DMS53 (cell line): ENCODE measurements at regions not wholly inside any gene's neighbourhood (a gene's known extent, or its start where the extent isn't known, plus 50 kb on each side); places are given as distances from the start of the nearest gene placed in this dataset.
A peak's percentile ranks its signal among the peaks of the same experiment; 100 is the strongest.
"Not testable (repeated sequence)": the region's sequence is repeated elsewhere in the genome, so short reads cannot be mapped to it uniquely, and the experiment has no call there.

Experiments
- DNase-seq: peaks from one replicate; lab custom pipeline; 2025; lab: John Stamatoyannopoulos, UW

GRCh38 chr5:25764733-25765132 lies 1120.0 kb upstream of the CDH10 start:
- DNase-seq = no peak

GRCh38 chr5:25763781-25764180 lies 1119.0 kb upstream of the CDH10 start:
- DNase-seq = no peak

DNA sequence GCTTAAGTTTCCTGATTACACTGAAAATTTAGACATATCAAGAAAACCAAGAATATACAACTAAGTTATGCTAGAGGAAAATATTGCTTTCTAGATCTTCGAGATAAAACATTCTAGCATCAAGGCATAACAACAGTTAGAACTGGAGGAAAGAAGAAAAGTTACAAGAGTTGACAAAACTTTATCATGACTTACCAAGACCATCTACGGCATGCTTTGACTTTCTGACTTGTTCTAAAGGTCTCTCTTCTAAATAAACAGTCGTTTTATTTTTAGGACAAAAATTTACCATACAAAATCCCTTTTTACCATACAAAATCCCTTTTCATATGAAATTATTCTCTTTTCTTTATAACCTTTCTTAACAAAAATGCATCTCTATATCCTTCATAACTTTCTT lies 1110.1 kb upstream of the CDH10 start:
- peak; percentile 50 for DNase-seq

DNA sequence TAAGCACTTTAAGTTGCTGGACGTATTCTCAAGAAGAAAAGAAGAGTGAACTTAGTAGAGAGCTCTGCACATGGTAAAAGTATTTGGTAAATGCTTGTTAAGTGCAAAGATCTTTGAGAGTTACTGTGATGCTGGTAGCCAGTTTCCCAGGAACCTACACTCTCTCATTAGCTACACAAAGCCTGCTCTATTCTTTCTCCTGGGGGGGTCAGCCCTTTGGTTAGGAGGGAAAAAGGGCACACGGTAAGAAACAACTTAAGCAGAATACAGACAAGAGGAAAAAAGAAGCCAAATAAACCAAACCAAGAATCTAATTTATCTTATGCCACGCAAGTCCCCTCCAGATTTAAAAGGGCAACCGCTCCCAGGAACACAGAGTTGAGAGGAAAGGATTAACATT lies 1100.1 kb upstream of the CDH10 start:
- no peak for DNase-seq

DNA sequence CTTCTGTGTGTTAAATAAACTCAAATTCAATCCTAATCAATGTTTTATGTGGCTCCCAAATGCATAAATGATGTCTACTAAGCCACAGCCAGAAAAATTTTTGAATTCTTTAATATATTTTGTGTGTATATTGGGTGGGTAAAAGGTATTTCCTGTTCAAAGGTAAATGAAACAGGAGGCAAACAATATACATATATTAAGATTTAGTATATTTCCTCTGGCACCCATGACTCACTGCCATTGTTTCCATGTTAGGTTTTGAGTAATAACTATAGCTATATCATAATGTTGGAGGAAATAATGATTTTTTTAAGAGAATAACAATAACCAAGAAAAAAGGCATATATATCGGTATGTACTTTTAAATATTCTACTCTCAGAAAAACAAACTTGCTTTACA lies 1071.9 kb upstream of the CDH10 start:
- no peak for DNase-seq

DNA sequence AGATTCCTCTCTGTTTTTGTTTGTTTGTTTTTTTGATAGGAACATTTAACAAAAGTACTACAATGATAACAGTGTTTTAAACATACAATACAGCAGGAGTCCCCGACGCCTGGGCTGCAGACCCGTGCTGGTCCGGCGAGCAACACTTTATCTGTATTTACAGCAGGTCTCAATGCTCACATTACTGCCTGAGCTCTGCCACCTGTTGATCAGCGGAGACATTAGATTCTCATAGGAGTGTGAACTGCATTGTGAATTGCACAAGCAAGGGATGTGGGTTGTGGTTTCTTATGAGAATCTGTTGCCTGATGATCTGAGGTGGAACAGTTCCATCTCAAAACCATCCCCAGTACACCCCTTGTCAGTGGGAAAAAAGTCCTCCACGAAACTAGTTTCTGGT lies 1068.5 kb upstream of the CDH10 start:
- peak; percentile 14 for DNase-seq

DNA sequence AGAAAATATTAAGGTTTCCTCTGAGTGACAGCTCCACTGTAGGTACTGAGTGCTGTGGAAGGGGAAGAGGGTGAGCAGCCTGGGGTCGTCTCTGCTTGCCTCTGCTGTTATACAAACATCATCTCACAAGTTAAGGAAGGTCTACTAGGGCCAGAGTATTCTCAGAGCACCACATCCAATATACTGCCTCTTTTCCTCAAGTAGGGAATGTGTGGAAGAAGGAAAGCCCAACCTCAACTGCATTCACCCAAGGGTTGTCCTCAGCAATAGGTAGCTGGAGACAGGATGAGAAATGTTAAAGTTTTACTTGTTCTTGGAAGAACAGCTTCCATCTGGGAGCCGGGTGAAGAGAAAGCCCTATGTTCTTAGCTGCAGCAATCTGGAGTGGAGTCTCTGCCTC lies 1062.3 kb upstream of the CDH10 start:
- no peak for DNase-seq

DNA sequence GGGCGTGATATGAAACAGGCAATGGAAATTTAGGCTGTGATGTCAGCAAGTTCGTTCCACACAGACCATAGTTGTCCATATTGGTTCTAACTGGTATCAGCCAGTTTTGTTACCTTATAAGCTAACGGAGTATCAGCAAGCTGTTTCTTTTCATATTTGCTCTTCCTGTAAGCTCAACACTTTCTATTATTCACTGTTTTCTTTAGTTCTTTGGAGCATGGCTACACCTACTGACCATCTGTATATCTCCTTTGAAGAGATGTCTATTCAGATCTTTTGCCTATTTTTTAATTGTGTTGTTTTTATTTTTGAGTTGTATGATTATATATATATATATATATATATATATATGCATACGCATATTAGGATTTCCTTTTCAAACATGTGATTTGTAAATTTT lies 1057.2 kb upstream of the CDH10 start:
- peak; percentile 44 for DNase-seq

DNA sequence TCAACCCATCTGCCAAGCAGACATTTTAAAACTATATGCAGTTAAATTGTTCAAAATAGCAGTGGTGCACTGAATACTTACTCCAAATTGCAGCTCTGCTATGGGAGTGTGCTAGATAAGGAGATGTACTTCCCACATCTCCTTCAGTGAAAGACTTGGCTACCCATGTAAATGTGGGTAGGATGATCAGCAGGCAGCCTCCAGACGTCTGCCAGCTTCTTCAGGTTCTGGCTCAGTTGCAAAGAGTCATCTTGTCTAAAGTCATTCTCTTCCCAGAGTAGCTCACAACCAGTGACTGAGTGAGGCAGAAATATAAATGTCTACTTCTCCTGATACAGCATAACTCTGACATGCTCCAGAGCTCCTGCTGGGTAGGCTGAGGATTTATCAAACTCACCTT lies 1050.0 kb upstream of the CDH10 start:
- no peak for DNase-seq

- DNase-seq = no peak
These were observed 1043.4 kb upstream of the CDH10 start for GRCh38 chr5:25688156-25688555.

- no peak for DNase-seq
These were observed 1025.0 kb upstream of the CDH10 start for GRCh38 chr5:25669645-25670401.

DNA sequence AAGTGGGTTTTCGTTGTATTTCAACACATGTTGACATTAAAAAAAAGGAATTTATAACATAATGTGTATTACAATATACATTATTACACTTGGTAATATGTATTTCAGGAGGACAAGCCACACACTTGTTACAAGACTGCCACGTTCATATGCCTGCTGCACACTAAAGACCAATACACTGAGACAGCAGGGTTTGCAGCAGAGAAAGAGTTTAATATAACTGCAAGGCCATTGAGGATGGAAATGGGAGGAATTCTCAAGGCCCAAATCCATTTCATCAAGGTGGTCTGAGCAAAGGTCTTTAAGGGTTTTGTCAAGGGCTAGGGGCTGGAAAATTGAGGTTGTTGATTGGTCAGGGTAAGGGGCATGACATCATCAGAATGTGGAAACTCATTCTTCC lies 1017.8 kb upstream of the CDH10 start:
- DNase-seq = peak; percentile 15

GRCh38 chr5:25650316-25650715 lies 1005.5 kb upstream of the CDH10 start:
- DNase-seq = not testable (repeated sequence)

GRCh38 chr5:25649628-25650265 lies 1005.0 kb upstream of the CDH10 start:
- DNase-seq = no peak

- DNase-seq = no peak
These were observed 1001.9 kb upstream of the CDH10 start for GRCh38 chr5:25646421-25647341.

DNA sequence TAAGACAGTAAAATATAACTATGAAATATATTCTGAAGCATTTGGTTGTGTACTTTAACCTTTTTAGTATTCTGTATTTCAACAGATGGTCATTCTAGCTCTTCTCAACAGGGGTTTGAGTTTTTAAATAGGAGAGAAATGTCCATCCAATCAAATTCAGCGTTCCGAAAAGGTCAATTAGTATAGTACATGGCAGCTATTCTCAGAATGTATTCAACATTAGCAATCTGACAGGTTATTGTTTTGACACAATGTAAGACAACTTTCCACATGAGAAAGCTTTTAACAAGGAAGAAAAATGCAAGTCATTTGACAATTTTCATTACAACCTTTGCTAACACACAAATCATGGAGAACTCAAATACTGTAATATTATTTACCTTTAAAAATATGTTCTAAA lies 996.3 kb upstream of the CDH10 start:
- no peak for DNase-seq

DNA sequence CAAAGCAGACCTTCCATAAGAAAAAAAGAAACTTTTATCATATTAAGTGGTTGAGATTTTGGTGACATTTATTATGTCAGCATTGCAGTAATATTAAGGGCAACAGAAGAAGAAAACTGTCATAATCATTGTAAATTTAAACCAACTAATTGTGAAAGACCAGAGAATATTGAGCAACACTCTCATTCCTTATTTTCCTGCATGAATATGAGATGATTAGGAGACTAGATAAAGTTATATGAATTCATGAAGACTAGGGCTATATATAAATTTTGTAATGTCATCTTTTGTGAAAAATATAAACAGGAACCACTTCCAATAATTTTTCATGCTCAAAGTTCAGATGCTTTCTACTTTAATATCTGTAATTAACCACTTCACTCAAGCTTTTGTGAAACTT lies 974.5 kb upstream of the CDH10 start:
- no peak for DNase-seq

GRCh38 chr5:25618821-25619220 lies 974.0 kb upstream of the CDH10 start:
- DNase-seq = no peak

GRCh38 chr5:25614466-25614865 lies 969.7 kb upstream of the CDH10 start:
- no peak for DNase-seq

DNA sequence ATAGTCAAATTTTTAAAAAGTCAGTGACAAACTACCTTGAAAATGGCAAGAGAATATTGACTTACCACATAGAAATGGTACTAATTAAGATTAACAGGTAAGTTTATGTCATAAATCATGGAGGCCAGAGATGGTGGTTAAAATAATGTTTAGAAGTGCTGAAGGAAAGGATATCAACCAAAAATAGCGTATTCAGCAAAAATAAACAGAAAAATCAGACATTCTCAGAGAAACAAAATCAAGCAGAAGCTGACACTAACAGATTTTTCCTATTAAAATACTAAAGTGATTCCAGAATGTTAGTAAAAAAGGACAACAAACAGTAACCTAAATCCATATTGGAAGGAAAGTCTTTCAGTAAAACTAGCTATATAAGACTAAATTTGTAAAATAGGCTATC lies 959.9 kb upstream of the CDH10 start:
- DNase-seq = no peak

DNA sequence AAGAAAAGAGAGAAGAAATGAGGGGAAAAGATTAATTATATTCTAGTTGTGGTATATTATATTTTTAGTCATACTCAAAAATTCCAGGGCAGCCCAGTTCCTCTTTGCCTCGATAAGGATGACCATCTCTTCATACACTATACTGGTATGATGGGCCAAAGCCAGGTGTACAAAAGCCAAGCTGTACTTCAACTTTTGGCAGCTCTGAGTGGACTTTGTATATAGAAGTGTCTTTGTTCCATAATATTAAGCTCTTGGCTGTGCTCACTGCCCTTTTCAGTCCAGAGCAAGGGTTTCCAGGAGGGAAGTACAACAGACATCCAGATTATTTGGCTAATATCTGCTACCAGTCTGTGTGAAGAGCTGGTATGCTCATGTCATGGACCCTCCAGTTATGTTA lies 934.3 kb upstream of the CDH10 start:
- DNase-seq = no peak

DNA sequence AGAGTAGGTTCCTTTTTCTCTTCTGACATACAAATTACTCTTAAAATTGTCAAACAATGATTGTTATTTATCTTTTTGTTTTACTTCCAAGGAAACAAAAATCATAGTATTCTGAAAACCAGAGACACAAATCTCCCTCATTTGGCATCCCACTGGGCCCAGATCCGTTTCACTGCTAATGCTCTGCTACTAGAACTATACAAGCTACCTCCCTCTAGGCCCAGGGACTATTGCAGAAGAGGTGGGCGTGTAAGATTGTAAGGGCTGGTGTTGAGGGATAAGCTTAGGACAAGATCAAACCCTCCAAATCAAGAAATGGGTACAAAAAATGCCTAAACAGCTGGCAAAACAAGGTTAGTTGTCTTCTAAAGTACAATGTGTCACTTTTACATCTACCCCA lies 928.9 kb upstream of the CDH10 start:
- no peak for DNase-seq

GRCh38 chr5:25570067-25570583 lies 925.3 kb upstream of the CDH10 start:
- no peak for DNase-seq
